ENCODE measurements at regions not wholly inside any gene's neighbourhood (a gene's known extent, or its start where the extent isn't known, plus 50 kb on each side); places are given as distances from the start of the nearest gene placed in this dataset.
"Not testable (repeated sequence)": the region's sequence is repeated elsewhere in the genome, so short reads cannot be mapped to it uniquely, and the experiment has no call there.

- TF ChIP-seq CTCF (IDR thresholded peaks at IDR 0.05; ENCODE audit: borderline replicate concordance, extremely low read depth, low read length, poor library complexity, severe bottlenecking); EZH2 (IDR thresholded peaks at IDR 0.05; ENCODE audit: borderline replicate concordance, low read depth, low read length, severe bottlenecking): not testable (repeated sequence)
Measured at GRCh38 chr12:32022387-32022786, 63.2 kb downstream of the RESF1 start.
